Fibroblast of mammary gland (primary cell): ENCODE measurements at regions not wholly inside any gene's neighbourhood (a gene's known extent, or its start where the extent isn't known, plus 50 kb on each side); places are given as distances from the start of the nearest gene placed in this dataset.
"Not testable (repeated sequence)": the region's sequence is repeated elsewhere in the genome, so short reads cannot be mapped to it uniquely, and the experiment has no call there.

Experiments
- DNase-seq: peaks from one replicate; pipeline ENCODE4 v3.0.0-alpha.2; 2010; ENCODE audit warnings: low read depth
- H3K4me3 ChIP-seq: 2 replicates; pipeline ENCODE4 v1.5.1; 2011; ENCODE audit warnings: low read depth, mild to moderate bottlenecking, low read length, moderate library complexity; ENCODE audit not compliant: control insufficient read depth
- TF ChIP-seq, protein P1 (sequence below): conservative IDR thresholded peaks from 2 replicates; pipeline ENCODE4 v1.5.1; 2011; ENCODE audit warnings: low read depth, low read length, inconsistent platforms; ENCODE audit not compliant: control insufficient read depth, insufficient read depth

DNA sequence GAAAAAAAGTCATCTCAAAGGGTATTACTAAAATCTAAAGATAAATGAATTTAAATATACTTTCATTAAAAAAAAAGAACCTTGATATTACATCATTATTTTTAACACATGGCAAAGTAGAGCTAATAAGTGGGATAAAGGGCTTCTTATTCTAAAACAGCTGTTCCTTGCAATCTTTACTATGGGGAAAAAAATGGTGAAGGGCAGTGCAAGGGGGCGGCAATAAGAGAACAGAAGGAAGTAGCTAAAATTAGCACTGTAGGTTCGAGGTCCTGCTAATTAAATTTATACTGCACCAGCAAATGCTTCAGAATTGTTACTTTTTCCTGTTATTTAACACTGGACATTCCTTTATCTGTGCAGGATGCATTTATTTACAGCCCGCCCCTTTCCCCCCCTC, 89.4 kb upstream of the HPF1 start:
- no peak overlapping the region for H3K4me3 ChIP-seq
- no peak for DNase-seq
- TF ChIP-seq, protein P1, sequence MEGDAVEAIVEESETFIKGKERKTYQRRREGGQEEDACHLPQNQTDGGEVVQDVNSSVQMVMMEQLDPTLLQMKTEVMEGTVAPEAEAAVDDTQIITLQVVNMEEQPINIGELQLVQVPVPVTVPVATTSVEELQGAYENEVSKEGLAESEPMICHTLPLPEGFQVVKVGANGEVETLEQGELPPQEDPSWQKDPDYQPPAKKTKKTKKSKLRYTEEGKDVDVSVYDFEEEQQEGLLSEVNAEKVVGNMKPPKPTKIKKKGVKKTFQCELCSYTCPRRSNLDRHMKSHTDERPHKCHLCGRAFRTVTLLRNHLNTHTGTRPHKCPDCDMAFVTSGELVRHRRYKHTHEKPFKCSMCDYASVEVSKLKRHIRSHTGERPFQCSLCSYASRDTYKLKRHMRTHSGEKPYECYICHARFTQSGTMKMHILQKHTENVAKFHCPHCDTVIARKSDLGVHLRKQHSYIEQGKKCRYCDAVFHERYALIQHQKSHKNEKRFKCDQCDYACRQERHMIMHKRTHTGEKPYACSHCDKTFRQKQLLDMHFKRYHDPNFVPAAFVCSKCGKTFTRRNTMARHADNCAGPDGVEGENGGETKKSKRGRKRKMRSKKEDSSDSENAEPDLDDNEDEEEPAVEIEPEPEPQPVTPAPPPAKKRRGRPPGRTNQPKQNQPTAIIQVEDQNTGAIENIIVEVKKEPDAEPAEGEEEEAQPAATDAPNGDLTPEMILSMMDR, result no peak

DNA sequence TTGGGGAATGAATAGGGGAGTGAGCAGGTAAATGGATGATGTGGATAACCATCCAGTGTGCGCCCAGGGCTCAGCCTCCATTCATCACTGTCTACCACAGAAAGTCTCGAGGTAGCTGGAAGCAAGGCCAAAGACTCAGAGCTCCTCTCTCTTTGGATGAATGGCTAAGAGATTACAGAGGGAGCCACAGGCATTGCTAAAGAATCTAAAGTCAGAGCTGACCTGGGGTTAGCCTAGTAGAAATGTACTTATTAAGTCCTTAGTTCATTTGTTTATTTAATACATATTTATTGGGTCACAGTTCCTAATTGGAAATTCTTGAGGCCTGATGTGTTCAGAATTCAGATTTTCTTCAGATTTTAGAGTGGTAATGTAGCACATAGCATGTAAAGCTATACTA, 88.7 kb upstream of the HPF1 start:
- TF ChIP-seq, protein P1, result no peak
- no peak overlapping the region for H3K4me3 ChIP-seq
- no peak for DNase-seq

DNA sequence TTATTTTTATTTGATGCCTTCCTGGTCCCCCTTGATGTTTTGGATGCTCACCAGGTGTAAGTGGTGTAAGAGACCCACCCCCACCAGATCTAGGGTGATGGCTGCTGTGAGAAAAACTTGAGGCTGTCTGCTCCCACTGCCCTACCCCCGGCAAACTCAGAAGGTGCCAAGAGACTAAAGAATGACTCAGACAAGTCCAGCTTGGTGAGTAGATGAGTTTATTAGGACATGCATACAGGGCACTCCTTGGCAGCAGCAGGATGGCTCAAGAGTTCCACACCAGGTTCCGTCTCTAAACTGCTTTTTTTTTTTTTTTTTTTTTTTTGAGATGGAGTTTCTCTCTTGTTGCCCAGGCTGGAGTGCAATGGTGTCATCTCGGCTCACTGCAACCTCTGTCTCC, 84.0 kb upstream of the HPF1 start:
- DNase-seq, result peak; percentile 2
- H3K4me3 ChIP-seq, result no peak overlapping the region
- TF ChIP-seq, protein P1, result no peak

DNA sequence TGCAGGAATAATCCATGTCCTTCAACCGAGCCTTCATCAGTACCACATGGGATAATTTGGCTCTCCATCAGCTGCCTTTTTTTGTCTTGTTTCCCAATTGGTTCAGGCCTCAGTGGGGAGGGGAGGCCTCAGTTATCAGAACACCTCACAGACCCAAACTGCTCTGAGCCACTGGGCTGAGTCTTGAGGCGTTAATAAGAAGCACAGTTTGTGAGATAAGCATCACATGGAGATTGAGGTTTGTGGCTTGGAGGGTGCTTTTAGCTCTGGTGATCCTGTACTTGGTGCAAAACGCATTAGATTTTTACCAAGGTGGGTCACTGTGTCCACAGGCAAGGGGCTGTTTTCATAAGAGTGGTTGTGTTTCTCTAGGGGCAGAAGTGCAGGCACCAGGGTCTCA, 82.8 kb upstream of the HPF1 start:
- TF ChIP-seq, protein P1, result no peak
- H3K4me3 ChIP-seq, result no peak overlapping the region
- no peak for DNase-seq

DNA sequence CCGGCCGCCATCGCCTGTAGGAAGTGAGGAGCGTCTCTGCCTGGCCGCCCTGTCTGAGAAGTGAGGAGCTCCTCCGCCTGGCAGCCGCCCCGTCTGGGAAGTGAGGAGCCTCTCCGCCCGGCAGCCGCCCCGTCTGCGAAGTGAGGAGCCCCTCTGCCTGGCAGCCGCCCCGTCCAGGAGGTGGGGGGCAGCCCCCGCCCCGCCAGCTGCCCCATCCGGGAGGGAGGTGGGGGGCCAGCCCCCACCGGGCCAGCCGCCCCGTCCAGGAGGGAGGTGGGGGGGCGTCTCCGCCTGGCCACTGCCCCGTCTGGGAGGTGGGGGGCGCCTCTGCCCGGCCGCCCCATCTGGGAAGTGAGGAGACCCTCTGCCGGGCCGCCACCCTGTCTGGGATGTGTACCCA, 70.6 kb upstream of the HPF1 start:
- DNase-seq, H3K4me3 ChIP-seq: not testable (repeated sequence)

DNA sequence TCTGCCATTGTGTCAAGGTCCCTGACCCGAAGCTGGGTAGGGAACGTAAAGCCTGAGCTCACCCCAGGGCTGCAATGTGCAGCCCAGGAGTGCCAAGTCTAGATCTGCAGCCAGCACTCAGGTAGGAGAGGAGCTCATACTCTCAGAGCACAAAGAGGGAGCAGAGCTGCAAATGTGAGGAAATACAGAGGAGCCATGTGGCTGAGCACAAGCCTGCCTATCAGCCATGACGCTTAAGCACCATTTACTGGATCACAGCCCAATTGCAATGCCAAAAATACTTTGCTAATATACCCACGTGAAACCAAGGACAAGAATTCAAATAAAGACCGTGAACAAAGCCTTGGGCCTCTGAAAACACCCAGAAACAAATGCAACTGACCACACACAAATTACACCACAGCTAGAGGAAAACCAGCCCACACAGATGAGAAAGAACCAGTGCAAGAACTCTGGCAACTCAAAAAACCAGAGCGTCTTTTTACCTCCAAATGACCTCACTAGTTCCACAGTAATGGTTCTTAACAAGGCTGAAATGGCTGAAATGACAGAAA, 69.0 kb upstream of the HPF1 start:
- no peak for DNase-seq
- no peak overlapping the region for H3K4me3 ChIP-seq
- TF ChIP-seq, protein P1, result no peak

DNA sequence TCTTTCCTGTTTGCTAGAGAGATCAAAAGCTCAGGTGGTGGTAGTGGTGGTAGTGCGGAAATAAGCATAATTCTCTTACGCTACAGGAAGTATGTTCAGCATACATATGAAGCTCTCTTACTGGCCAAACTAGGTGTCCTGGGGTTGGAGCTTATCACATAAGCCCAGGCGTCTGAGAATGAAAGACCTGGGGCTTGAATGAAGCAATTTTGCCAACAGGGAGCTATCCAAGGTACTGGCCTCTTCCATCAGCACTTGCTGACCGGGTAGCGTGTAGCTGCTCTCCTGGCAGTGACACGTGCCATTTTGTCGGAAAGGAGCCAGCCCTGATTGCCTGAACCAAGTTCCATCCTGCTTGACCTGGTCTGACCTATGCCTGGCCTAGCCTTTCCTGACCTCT, 65.9 kb upstream of the HPF1 start:
- TF ChIP-seq, protein P1, result no peak
- DNase-seq, result peak; percentile 67
- H3K4me3 ChIP-seq, result no peak overlapping the region
